Neuronal stem cell (in vitro differentiated cells): ENCODE measurements at regions not wholly inside any gene's neighbourhood (a gene's known extent, or its start where the extent isn't known, plus 50 kb on each side); places are given as distances from the start of the nearest gene placed in this dataset.
"Not testable (repeated sequence)": the region's sequence is repeated elsewhere in the genome, so short reads cannot be mapped to it uniquely, and the experiment has no call there.

Experiments
- DNase-seq: peaks from one replicate; pipeline ENCODE4 v3.0.0-alpha.2; 2013; ENCODE audit warnings: low spot score
- H2AFZ ChIP-seq: one replicate; pipeline ENCODE4 v1.6.1; 2013; ENCODE audit warnings: mild to moderate bottlenecking, low read length, inconsistent platforms
- H2AK5ac ChIP-seq: 2 replicates; pipeline ENCODE4 v1.6.1; 2013; ENCODE audit warnings: low read depth, mild to moderate bottlenecking, inconsistent platforms, low read length, moderate library complexity, mixed read lengths
- H2BK120ac ChIP-seq: 2 replicates; pipeline ENCODE4 v1.6.1; 2013; ENCODE audit warnings: low read depth, mild to moderate bottlenecking, inconsistent platforms, low read length, moderate library complexity, mixed read lengths
- H2BK12ac ChIP-seq: one replicate; pipeline ENCODE4 v1.6.1; 2013; ENCODE audit warnings: low read length, inconsistent platforms
- H2BK15ac ChIP-seq: 2 replicates; pipeline ENCODE4 v1.6.1; 2013; ENCODE audit warnings: mild to moderate bottlenecking, low read length, inconsistent platforms, mixed read lengths
- H2BK5ac ChIP-seq: one replicate; pipeline ENCODE4 v1.6.1; 2013; ENCODE audit warnings: inconsistent platforms, mild to moderate bottlenecking, low read length, moderate library complexity
- H3K14ac ChIP-seq: one replicate; pipeline ENCODE4 v1.6.1; 2013; ENCODE audit warnings: low read length, inconsistent platforms
- H3K18ac ChIP-seq: 2 replicates; pipeline ENCODE4 v1.6.1; 2013; ENCODE audit warnings: low read length, inconsistent platforms
- H3K23ac ChIP-seq: 2 replicates; pipeline ENCODE4 v1.6.1; 2013; ENCODE audit warnings: low read depth, mild to moderate bottlenecking, mixed read lengths, low read length, inconsistent platforms; ENCODE audit not compliant: poor library complexity
- H3K27ac ChIP-seq: replicated peaks from 3 replicates; pipeline ENCODE4 v1.5.1; 2013; ENCODE audit warnings: low read length, inconsistent platforms
- H3K27me3 ChIP-seq, 3 experiments: 2 replicates each; pipeline ENCODE4 v1.6.1; 2013; ENCODE audit warnings: low read length in 3 of 3, mild to moderate bottlenecking in 2 of 3, inconsistent platforms in 1 of 3, low read depth in 1 of 3, mixed read lengths in 1 of 3, moderate library complexity in 1 of 3; ENCODE audit not compliant: control insufficient read depth in 3 of 3, insufficient read depth in 3 of 3
- H3K36me3 ChIP-seq, 2 donors: replicated peaks in 1 of 2; 2 replicates each; pipeline ENCODE4 v1.6.1; 2013; ENCODE audit warnings: low read length in 2 of 2; ENCODE audit not compliant: control insufficient read depth in 2 of 2, insufficient read depth in 2 of 2
- H3K4ac ChIP-seq: 2 replicates; pipeline ENCODE4 v1.6.1; 2013; ENCODE audit warnings: inconsistent platforms, mild to moderate bottlenecking, low read length, moderate library complexity
- H3K4me1 ChIP-seq, 2 donors: 1 replicate in 1 of 2; 2 replicates in 1 of 2; pipeline ENCODE4 v1.6.1; 2013; ENCODE audit warnings: low read length in 2 of 2, low read depth in 1 of 2; ENCODE audit not compliant: control insufficient read depth in 2 of 2, insufficient read depth in 1 of 2
- H3K4me2 ChIP-seq: one replicate; pipeline ENCODE4 v1.6.1; 2013; ENCODE audit warnings: mild to moderate bottlenecking, low read length, inconsistent platforms; ENCODE audit not compliant: insufficient read depth, poor library complexity, severe bottlenecking
- H3K4me3 ChIP-seq, 2 donors: 2 replicates each; pipeline ENCODE4 v1.5.1; 2013; ENCODE audit warnings: low read length in 2 of 2, mild to moderate bottlenecking in 2 of 2, inconsistent platforms in 1 of 2, moderate library complexity in 1 of 2
- H3K79me1 ChIP-seq: one replicate; pipeline ENCODE4 v1.6.1; 2013; ENCODE audit warnings: low read depth, mild to moderate bottlenecking, inconsistent platforms, low read length, moderate library complexity
- H3K9ac ChIP-seq: one replicate; pipeline ENCODE4 v1.6.1; 2013; ENCODE audit warnings: mild to moderate bottlenecking, low read depth, low read length, inconsistent platforms; ENCODE audit not compliant: poor library complexity
- H3K9me3 ChIP-seq, 2 donors: replicated peaks in 1 of 2; 2 replicates each; pipeline versions ENCODE3 to v1.6.1; 2013; ENCODE audit warnings: low read length in 2 of 2, mild to moderate bottlenecking in 2 of 2, inconsistent platforms in 1 of 2, low read depth in 1 of 2, mixed read lengths in 1 of 2, moderate library complexity in 1 of 2; ENCODE audit not compliant: control insufficient read depth in 2 of 2, insufficient read depth in 1 of 2
- H4K8ac ChIP-seq: one replicate; pipeline ENCODE4 v1.6.1; 2013; ENCODE audit warnings: low read depth, mild to moderate bottlenecking, inconsistent platforms, low read length, moderate library complexity
- H4K91ac ChIP-seq: one replicate; pipeline ENCODE4 v1.6.1; 2013; ENCODE audit warnings: low read length, low read depth, mild to moderate bottlenecking, inconsistent platforms; ENCODE audit not compliant: poor library complexity
- WGBS, 2 donors: extraction: QIAGEN DNeasy Blood & Tissue Kit; methylation state at CpG; one replicate each; pipeline ENCODE4 v1.1.7; 2013; ENCODE audit warnings: missing lambda C conversion rate in 2 of 2, mixed read lengths in 1 of 2; ENCODE audit not compliant: insufficient read length in 2 of 2, insufficient replicate concordance in 1 of 2; ENCODE audit errors: extremely low coverage in 2 of 2; 5-methylcytosine and 5-hydroxymethylcytosine counted together

GRCh38 chr12:87338681-87339080 is 690.5 kb downstream of the C12orf50 start:
- Histone ChIP-seq H3K4ac (no peak overlapping the region), H3K79me1 (no peaks in the 10 kb centered on the region), H2BK120ac (no peak overlapping the region), H2AFZ (no peak overlapping the region), H3K18ac (no peak overlapping the region), H3K14ac (no peak overlapping the region), H3K9me3 (no peaks in the 10 kb centered on the region), H3K4me1 (no peaks in the 10 kb centered on the region), H3K27ac (no peak overlapping the region), H4K91ac (no peak overlapping the region), H2BK5ac (no peak overlapping the region), H3K4me3 (no peak overlapping the region), H3K23ac (no peak overlapping the region), H2BK12ac (no peak overlapping the region), H3K27me3 (no peaks in the 10 kb centered on the region), H2AK5ac (no peak overlapping the region), H3K36me3 (no peaks in the 10 kb centered on the region), H3K9ac (no peak overlapping the region), H2BK15ac (no peak overlapping the region), H4K8ac (no peak overlapping the region), H3K4me2 (no peak overlapping the region)
- DNase-seq = no peak
- WGBS, 2 donors = no CpG with 5 or more reads among the region's 2 CpGs

GRCh38 chr12:87336814-87337336 is 692.3 kb downstream of the C12orf50 start:
- Histone ChIP-seq H3K27ac (no peak overlapping the region), H2AK5ac (no peak overlapping the region), H3K79me1 (no peaks in the 10 kb centered on the region), H3K14ac (no peak overlapping the region), H3K18ac (no peak overlapping the region), H2AFZ (no peak overlapping the region), H4K8ac (no peak overlapping the region), H4K91ac (no peak overlapping the region), H2BK15ac (no peak overlapping the region), H3K27me3 (no peaks in the 10 kb centered on the region), H3K9ac (no peak overlapping the region), H2BK5ac (no peak overlapping the region), H3K4me3 (no peak overlapping the region), H3K9me3 (no peaks in the 10 kb centered on the region), H2BK120ac (no peak overlapping the region), H3K23ac (no peak overlapping the region), H3K4me2 (no peak overlapping the region), H3K4me1 (no peaks in the 10 kb centered on the region), H3K4ac (no peak overlapping the region), H3K36me3 (no peaks in the 10 kb centered on the region), H2BK12ac (no peak overlapping the region)
- DNase-seq = no peak
- WGBS, 2 donors = no CpG with 5 or more reads among the region's 2 CpGs

GRCh38 chr12:87332987-87333726 is 696.0 kb downstream of the C12orf50 start:
- Histone ChIP-seq H2AK5ac (no peak overlapping the region), H2BK120ac (no peak overlapping the region), H2BK5ac (no peak overlapping the region), H3K9ac (no peak overlapping the region), H3K4me3 (no peak overlapping the region), H3K4me1 (no peaks in the 10 kb centered on the region), H3K9me3 (no peaks in the 10 kb centered on the region), H3K36me3 (no peaks in the 10 kb centered on the region), H3K27me3 (no peaks in the 10 kb centered on the region), H3K27ac (no peak overlapping the region), H3K23ac (no peak overlapping the region), H3K18ac (no peak overlapping the region), H3K14ac (no peak overlapping the region), H3K4me2 (no peak overlapping the region), H4K91ac (no peak overlapping the region), H2BK15ac (no peak overlapping the region), H3K79me1 (no peaks in the 10 kb centered on the region), H4K8ac (no peak overlapping the region), H2AFZ (no peak overlapping the region), H2BK12ac (no peak overlapping the region), H3K4ac (no peak overlapping the region)
- no CpG with 5 or more reads among the region's 5 CpGs for WGBS, 2 donors
- no peak for DNase-seq

GRCh38 chr12:87330071-87330555 is 699.1 kb downstream of the C12orf50 start:
- not testable (repeated sequence) for H3K4ac ChIP-seq, H3K4me1 ChIP-seq, H3K79me1 ChIP-seq, H3K4me2 ChIP-seq, H3K27ac ChIP-seq, H2BK5ac ChIP-seq, H3K27me3 ChIP-seq, H4K91ac ChIP-seq, H3K14ac ChIP-seq, H2BK12ac ChIP-seq, H2AK5ac ChIP-seq, H3K18ac ChIP-seq, H2BK15ac ChIP-seq, H3K9ac ChIP-seq, H4K8ac ChIP-seq, H2BK120ac ChIP-seq, DNase-seq, H3K9me3 ChIP-seq, H3K4me3 ChIP-seq, H3K36me3 ChIP-seq, H3K23ac ChIP-seq, H2AFZ ChIP-seq
- no CpG with 5 or more reads among the region's 30 CpGs for WGBS, 2 donors
